ENCODE measurements at regions not wholly inside any gene's neighbourhood (a gene's known extent, or its start where the extent isn't known, plus 50 kb on each side); places are given as distances from the start of the nearest gene placed in this dataset.

GRCh38 chr16:54397838-54398237 lies 111.3 kb upstream of the IRX3 start:
- POLR2A ChIA-PET, result interaction anchor here (0.6 kb wide), 1 partner anchor 88 kb away, joined by 3 read pairs; no protein-coding TSS in a partner anchor
- no TSS peak for BruUV-seq (replicated peaks)
- Mint-ChIP-seq H3K9me3 (ENCODE audit: unreplicated experiment) (no peaks in the 10 kb centered on the region), H3K27me3 (ENCODE audit: insufficient read depth, unreplicated experiment) (no peaks in the 10 kb centered on the region), H3K27ac (ENCODE audit: low read depth, unreplicated experiment) (no peak overlapping the region), H3K36me3 (ENCODE audit: insufficient read depth, unreplicated experiment) (no peaks in the 10 kb centered on the region), H3K4me3 (ENCODE audit: unreplicated experiment) (no peak overlapping the region), H3K4me1 (ENCODE audit: insufficient read depth, unreplicated experiment) (no peaks in the 10 kb centered on the region)
- no peak for DNase-seq (ENCODE audit: unreplicated experiment)
- CTCF ChIA-PET, result interaction anchor here (0.6 to 1.2 kb wide), 2 partner anchors 24 to 26 kb away, joined by 3 read pairs; no protein-coding TSS in a partner anchor
- intact Hi-C loops (cut with micrococcal nuclease), result no loop called here
- TF ChIP-seq, protein P1, sequence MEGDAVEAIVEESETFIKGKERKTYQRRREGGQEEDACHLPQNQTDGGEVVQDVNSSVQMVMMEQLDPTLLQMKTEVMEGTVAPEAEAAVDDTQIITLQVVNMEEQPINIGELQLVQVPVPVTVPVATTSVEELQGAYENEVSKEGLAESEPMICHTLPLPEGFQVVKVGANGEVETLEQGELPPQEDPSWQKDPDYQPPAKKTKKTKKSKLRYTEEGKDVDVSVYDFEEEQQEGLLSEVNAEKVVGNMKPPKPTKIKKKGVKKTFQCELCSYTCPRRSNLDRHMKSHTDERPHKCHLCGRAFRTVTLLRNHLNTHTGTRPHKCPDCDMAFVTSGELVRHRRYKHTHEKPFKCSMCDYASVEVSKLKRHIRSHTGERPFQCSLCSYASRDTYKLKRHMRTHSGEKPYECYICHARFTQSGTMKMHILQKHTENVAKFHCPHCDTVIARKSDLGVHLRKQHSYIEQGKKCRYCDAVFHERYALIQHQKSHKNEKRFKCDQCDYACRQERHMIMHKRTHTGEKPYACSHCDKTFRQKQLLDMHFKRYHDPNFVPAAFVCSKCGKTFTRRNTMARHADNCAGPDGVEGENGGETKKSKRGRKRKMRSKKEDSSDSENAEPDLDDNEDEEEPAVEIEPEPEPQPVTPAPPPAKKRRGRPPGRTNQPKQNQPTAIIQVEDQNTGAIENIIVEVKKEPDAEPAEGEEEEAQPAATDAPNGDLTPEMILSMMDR (IDR thresholded peaks at IDR 0.05; ENCODE audit: unreplicated experiment), result no peak

DNA sequence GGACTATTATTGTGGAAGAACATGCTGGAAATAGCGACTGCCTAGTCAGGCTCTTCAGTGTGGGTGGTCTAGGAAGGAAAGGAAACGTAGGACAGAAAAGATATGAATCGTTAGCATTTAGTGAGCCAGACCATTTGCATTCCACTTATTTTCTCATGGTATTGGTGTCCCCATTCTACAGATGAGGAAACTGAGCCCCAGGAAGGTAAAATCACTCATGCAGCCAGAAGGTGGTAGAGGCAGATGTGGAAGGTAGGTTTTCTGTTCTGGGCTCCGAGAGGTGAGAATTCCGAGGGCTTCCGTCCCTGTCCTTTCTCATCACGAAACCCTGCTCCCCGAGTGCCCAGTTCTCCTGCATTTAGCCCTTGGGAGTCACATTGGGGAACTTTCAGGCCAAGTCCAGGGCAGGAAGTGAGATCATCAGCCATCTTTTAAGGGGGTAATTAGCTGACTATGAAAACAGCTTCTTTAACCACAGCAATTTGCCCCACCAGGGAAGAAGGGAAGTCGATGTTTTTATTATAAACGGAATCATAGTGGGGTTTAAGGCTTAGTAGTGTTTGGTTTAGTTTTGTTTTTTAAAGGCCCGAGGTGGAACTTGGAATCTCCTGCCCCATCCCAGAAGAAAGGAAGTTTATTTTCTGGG lies 110.7 kb upstream of the IRX3 start:
- intact Hi-C loops (cut with micrococcal nuclease), result no loop called here
- Mint-ChIP-seq H3K27me3 (ENCODE audit: insufficient read depth, unreplicated experiment) (no peaks in the 10 kb centered on the region), H3K27ac (ENCODE audit: low read depth, unreplicated experiment) (no peak overlapping the region), H3K36me3 (ENCODE audit: insufficient read depth, unreplicated experiment) (no peaks in the 10 kb centered on the region), H3K4me1 (ENCODE audit: insufficient read depth, unreplicated experiment) (no peaks in the 10 kb centered on the region), H3K9me3 (ENCODE audit: unreplicated experiment) (no peaks in the 10 kb centered on the region), H3K4me3 (ENCODE audit: unreplicated experiment) (no peak overlapping the region)
- BruUV-seq (replicated peaks), result no TSS peak
- CTCF ChIA-PET, result interaction anchor here (0.7 kb wide), 1 partner anchor 787 kb away, joined by 4 read pairs; no protein-coding TSS in a partner anchor
- POLR2A ChIA-PET, result interaction anchor here (0.6 kb wide), 1 partner anchor 88 kb away, joined by 3 read pairs; no protein-coding TSS in a partner anchor
- no peak for DNase-seq (ENCODE audit: unreplicated experiment)
- TF ChIP-seq, protein P1 (IDR thresholded peaks at IDR 0.05; ENCODE audit: unreplicated experiment), result no peak

DNA sequence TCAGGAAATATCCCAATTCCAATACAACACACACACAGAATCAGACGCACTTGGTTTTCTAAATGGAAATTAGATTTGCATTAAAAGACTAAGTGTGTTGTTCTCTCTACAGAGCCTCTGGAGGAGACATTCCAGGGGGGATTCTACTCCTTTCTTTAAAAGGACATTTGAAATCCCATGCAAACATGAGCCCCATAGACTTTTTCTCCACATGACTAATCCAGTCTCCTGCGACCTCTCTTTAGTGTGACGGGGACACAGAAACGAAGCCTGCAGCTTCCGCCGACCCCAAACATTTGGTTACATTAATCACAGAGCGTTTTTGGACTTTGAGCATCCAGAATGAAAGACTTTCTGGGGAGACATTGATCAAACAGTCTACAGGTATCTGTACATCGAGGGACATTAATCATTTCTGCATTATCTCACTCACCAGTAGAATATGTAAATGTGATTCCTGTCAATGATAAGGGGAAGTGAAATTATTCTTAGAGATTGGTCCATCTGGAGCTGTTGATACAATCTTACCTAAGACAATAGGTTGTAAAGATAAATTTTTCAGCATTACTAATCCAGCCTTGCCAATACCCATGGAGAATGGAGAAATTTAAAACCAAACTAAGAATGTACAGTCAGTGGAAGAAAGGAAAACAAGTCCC lies 103.4 kb upstream of the IRX3 start:
- intact Hi-C loops (cut with micrococcal nuclease), result no loop called here
- no TSS peak for BruUV-seq (replicated peaks)
- Mint-ChIP-seq H3K27me3 (ENCODE audit: insufficient read depth, unreplicated experiment) (no peaks in the 10 kb centered on the region), H3K36me3 (ENCODE audit: insufficient read depth, unreplicated experiment) (peaks cover 6% of the 10 kb centered on the region), H3K9me3 (ENCODE audit: unreplicated experiment) (no peaks in the 10 kb centered on the region), H3K27ac (ENCODE audit: low read depth, unreplicated experiment) (no peak overlapping the region), H3K4me3 (ENCODE audit: unreplicated experiment) (no peak overlapping the region), H3K4me1 (ENCODE audit: insufficient read depth, unreplicated experiment) (no peaks in the 10 kb centered on the region)
- no peak for DNase-seq (ENCODE audit: unreplicated experiment)
- TF ChIP-seq, protein P1 (IDR thresholded peaks at IDR 0.05; ENCODE audit: unreplicated experiment), result no peak
- ChIA-PET POLR2A (no interaction called here), CTCF (no interaction called here)

GRCh38 chr16:54385141-54385540 lies 98.6 kb upstream of the IRX3 start:
- peaks cover 7% of the 10 kb centered on the region for H3K9me3 Mint-ChIP-seq (ENCODE audit: unreplicated experiment)
- H3K27me3 Mint-ChIP-seq (ENCODE audit: insufficient read depth, unreplicated experiment), result no peaks in the 10 kb centered on the region
- H3K4me3 Mint-ChIP-seq (ENCODE audit: unreplicated experiment), result no peak overlapping the region
- ChIA-PET POLR2A (interaction anchor here (0.8 to 1.1 kb wide), 2 partner anchors 9 to 618 kb away, joined by 3 read pairs; no protein-coding TSS in a partner anchor), CTCF (no interaction called here)
- no peak for DNase-seq (ENCODE audit: unreplicated experiment)
- no peak overlapping the region for H3K27ac Mint-ChIP-seq (ENCODE audit: low read depth, unreplicated experiment)
- no peaks in the 10 kb centered on the region for H3K4me1 Mint-ChIP-seq (ENCODE audit: insufficient read depth, unreplicated experiment)
- no TSS peak for BruUV-seq (replicated peaks)
- intact Hi-C loops (cut with micrococcal nuclease), result no loop called here
- no peaks in the 10 kb centered on the region for H3K36me3 Mint-ChIP-seq (ENCODE audit: insufficient read depth, unreplicated experiment)
- TF ChIP-seq, protein P1 (IDR thresholded peaks at IDR 0.05; ENCODE audit: unreplicated experiment), result no peak
